Activated CD8-positive, alpha-beta T cell treated with anti-CD3 and anti-CD28 coated beads for 36 hours (primary cell): ENCODE measurements at regions not wholly inside any gene's neighbourhood (a gene's known extent, or its start where the extent isn't known, plus 50 kb on each side); places are given as distances from the start of the nearest gene placed in this dataset.

Experiments used
- ATAC-seq: fragments of 200-7000 bp; cut with Tn5 transposase; one replicate; pipeline ENCODE4 v1.10.0; 2021; ENCODE audit warnings: mild to moderate bottlenecking, moderate library complexity
- CTCF ChIA-PET: fragments of 350-600 bp; sonication (Branson Sonifier 250); formaldehyde crosslinking; loops from one replicate; lab custom pipeline; 2021; ENCODE audit warnings: antibody characterized with exemption; lab: Charles Lee
- POLR2A ChIA-PET: fragments of 350-600 bp; sonication (Branson Sonifier 250); formaldehyde crosslinking; loops from one replicate; lab custom pipeline; 2021; ENCODE audit warnings: antibody characterized with exemption; lab: Charles Lee
- DNase-seq: peaks from one replicate; pipeline ENCODE4 v3.0.0-alpha.2; 2020
- H3K27ac Mint-ChIP-seq: one replicate; pipeline ENCODE4 v1.8.0; 2021; ENCODE audit warnings: mild to moderate bottlenecking, mixed read lengths
- H3K27me3 Mint-ChIP-seq: one replicate; pipeline ENCODE4 v1.8.0; 2021; ENCODE audit warnings: mixed read lengths
- H3K36me3 Mint-ChIP-seq: one replicate; pipeline ENCODE4 v1.8.0; 2021; ENCODE audit warnings: low read depth, mixed read lengths
- H3K4me1 Mint-ChIP-seq: one replicate; pipeline ENCODE4 v1.8.0; 2021; ENCODE audit warnings: low read depth, mixed read lengths
- H3K4me3 Mint-ChIP-seq: one replicate; pipeline ENCODE4 v1.8.0; 2021; ENCODE audit warnings: mild to moderate bottlenecking, moderate library complexity, mixed read lengths
- H3K9me3 Mint-ChIP-seq: one replicate; pipeline ENCODE4 v1.8.0; 2021; ENCODE audit warnings: mixed read lengths
- CTCF ChIP-seq: fragments of 200-600 bp; IDR thresholded peaks from one replicate; pipeline ENCODE4 v1.8.0; 2022; ENCODE audit warnings: antibody characterized with exemption, mild to moderate bottlenecking
- intact Hi-C: fragments of 100-400 bp; cut with micrococcal nuclease; formaldehyde crosslinking; loops from one replicate; pipeline ENCODE4 v1.10.0; 2022

- Mint-ChIP-seq H3K4me3 (no peak overlapping the region), H3K27me3 (no peaks in the 10 kb centered on the region), H3K36me3 (no peaks in the 10 kb centered on the region), H3K4me1 (no peaks in the 10 kb centered on the region), H3K9me3 (no peaks in the 10 kb centered on the region), H3K27ac (no peak overlapping the region)
- intact Hi-C loops: no loop called here
- CTCF ChIA-PET: no interaction called here
- TF ChIP-seq CTCF: no peak
- POLR2A ChIA-PET: interaction anchor here (0.7 kb wide), 1 partner anchor 39 kb away, joined by 3 read pairs; no protein-coding TSS in a partner anchor
- DNase-seq: no peak
- ATAC-seq: no peak
Measured at GRCh38 chr10:83984256-83984640, 155.1 kb upstream of the GHITM start.

DNA sequence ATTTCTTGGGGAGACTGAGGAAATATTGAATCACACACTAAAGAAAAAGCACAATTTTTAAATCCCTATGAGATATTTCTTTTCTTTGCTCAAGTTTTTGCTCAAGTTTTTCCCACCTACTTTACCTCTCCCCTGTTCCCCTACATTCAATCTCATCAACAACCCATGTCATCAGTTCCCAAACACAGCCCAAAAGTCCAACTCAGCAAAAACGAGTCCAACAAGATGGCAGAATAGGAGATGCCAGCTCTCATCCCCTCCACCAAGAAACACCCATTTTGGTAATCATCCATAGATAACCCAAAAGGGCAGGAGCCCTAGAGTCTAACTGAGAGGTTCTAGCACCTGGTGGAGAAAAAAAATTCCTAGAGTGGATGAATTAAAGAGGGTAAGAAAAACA lies 152.5 kb upstream of the GHITM start:
- no peak for ATAC-seq

DNA sequence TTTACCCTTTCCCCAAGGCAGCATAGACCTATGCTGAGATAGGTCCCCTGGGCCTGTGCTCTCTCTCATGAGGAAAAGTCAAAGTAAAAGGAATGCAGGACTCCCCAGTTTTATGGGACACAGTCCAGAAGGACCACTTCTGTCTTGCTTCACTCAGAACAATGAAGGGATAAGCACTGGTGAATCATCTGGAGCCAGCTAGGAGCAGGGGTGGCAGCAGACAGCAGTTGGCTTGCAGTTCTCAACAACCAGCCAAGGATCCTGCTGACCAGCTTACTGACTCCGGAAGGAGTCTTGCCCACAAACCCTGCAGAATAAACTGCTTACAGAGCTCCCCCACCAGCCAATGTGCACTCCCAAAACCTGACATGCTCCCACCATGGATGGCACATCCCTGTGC lies 152.1 kb upstream of the GHITM start:
- intact Hi-C loops: no loop called here
- Mint-ChIP-seq H3K36me3 (no peaks in the 10 kb centered on the region), H3K4me3 (no peak overlapping the region), H3K27ac (no peak overlapping the region), H3K27me3 (no peaks in the 10 kb centered on the region), H3K9me3 (no peaks in the 10 kb centered on the region), H3K4me1 (no peaks in the 10 kb centered on the region)
- ChIA-PET POLR2A (no interaction called here), CTCF (interaction anchor here (1.1 kb wide), 1 partner anchor 10 kb away, joined by 3 read pairs; no protein-coding TSS in a partner anchor)
- ATAC-seq (no peak), DNase-seq (no peak)
- TF ChIP-seq CTCF: no peak

More for the DNA sequence above, 152.5 kb upstream of the GHITM start:
- Mint-ChIP-seq H3K27ac (no peak overlapping the region), H3K4me1 (no peaks in the 10 kb centered on the region), H3K27me3 (no peaks in the 10 kb centered on the region), H3K9me3 (no peaks in the 10 kb centered on the region), H3K36me3 (no peaks in the 10 kb centered on the region), H3K4me3 (no peak overlapping the region)
- intact Hi-C loops: no loop called here
- CTCF ChIA-PET: no interaction called here
- TF ChIP-seq CTCF: no peak
- DNase-seq: no peak
- POLR2A ChIA-PET: no interaction called here

DNA sequence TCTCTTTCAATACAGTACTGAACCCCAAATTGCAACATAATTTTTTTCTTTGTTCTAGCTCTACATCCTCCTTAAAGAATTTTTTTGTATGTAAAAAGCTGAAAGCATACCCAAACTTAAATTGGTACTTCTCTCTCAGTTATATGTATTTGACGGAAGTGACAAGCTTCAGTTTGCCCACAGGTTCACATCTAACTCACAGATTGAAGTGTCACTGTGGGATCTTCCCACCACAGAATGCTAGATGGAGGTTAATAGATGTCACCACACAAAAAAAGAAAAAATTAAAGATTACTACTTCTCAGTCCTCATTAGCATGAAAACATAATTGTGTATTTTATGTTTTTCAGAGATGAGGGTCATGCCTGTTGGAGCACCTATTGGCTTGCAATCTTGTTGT lies 150.9 kb upstream of the GHITM start:
- H3K9me3 Mint-ChIP-seq: no peaks in the 10 kb centered on the region
- ChIA-PET POLR2A (no interaction called here), CTCF (interaction anchor here (1.1 kb wide), 1 partner anchor 8 kb away, joined by 3 read pairs; no protein-coding TSS in a partner anchor)
- ATAC-seq (no peak), DNase-seq (no peak)
- H3K4me3 Mint-ChIP-seq: no peak overlapping the region
- no peaks in the 10 kb centered on the region for H3K27me3 Mint-ChIP-seq
- intact Hi-C loops: no loop called here
- no peak for TF ChIP-seq CTCF
- no peaks in the 10 kb centered on the region for H3K4me1 Mint-ChIP-seq
- H3K27ac Mint-ChIP-seq: no peak overlapping the region
- H3K36me3 Mint-ChIP-seq: no peaks in the 10 kb centered on the region

GRCh38 chr10:83990126-83990525 lies 149.2 kb upstream of the GHITM start:
- Mint-ChIP-seq H3K27me3 (no peaks in the 10 kb centered on the region), H3K4me1 (no peaks in the 10 kb centered on the region), H3K36me3 (no peaks in the 10 kb centered on the region), H3K4me3 (no peak overlapping the region), H3K9me3 (no peaks in the 10 kb centered on the region), H3K27ac (no peak overlapping the region)
- intact Hi-C loops: no loop called here
- ChIA-PET CTCF (no interaction called here), POLR2A (no interaction called here)
- TF ChIP-seq CTCF: no peak
- no peak for ATAC-seq
- no peak for DNase-seq
